GM08714 (cell line): ENCODE measurements at regions not wholly inside any gene's neighbourhood (a gene's known extent, or its start where the extent isn't known, plus 50 kb on each side); places are given as distances from the start of the nearest gene placed in this dataset.

Source experiments
- H3K4me3 ChIP-seq: fragments of 200-500 bp; sonication (Bioruptor generic); 2 replicates; pipeline ENCODE4 v1.5.1; 2014; ENCODE audit warnings: mild to moderate bottlenecking, low read length, inconsistent platforms
- ZNF274 ChIP-seq: IDR thresholded peaks from 2 replicates; pipeline ENCODE4 v1.6.1; 2012; ENCODE audit warnings: mild to moderate bottlenecking, low read depth, low read length

DNA sequence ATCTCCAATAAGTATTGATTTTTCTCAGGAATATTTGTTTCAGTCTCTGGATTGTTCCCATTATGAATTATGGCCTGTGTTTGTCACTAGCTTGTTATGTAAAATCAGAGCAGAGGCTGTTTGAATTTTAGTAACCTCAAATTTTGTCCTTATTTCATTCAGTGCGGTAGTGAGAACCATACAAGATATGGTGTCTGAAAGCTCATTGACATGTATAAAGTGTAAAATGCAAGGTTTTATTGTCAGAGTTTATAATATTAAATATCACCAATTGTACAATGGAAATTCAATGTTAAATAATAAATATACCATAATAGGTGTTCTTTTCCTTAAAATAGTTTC lies 353.3 kb upstream of the SYNCRIP start:
- no peak overlapping the region for H3K4me3 ChIP-seq
- no peak for TF ChIP-seq ZNF274

- H3K4me3 ChIP-seq, result no peak overlapping the region
- no peak for TF ChIP-seq ZNF274
Observed at GRCh38 chr6:85995339-85996033, 352.8 kb upstream of the SYNCRIP start.

GRCh38 chr6:85986681-85987080 lies 344.0 kb upstream of the SYNCRIP start:
- no peak overlapping the region for H3K4me3 ChIP-seq
- TF ChIP-seq ZNF274, result no peak

DNA sequence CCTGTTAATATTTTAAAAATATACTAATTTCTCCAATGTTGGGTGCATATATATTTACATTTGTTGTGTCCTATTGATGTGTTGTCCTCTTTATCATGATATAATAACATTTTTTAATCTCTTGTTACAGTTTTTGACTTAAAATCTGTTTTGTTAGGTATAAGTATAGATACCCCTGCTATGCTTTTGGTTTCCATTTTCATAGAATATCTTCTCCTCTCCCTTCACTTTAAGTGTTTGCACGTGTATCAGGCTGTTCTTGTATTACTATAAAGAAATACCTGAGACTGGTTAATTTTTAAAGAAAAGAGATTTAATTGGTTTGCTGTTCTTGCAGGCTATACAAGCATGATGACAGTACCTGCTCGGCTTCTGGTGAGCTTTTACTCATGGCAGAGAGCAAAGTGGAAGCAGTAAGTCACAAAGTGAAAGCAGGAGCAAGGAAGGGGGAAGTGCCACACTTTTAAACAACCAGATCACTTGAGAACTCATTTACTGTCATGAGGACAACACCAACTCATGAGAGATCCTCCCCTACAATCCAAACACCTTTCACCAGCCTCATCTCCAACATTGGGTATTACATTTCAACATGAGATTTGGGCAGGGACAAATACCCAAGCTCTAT lies 340.5 kb upstream of the SYNCRIP start:
- TF ChIP-seq ZNF274, result no peak
- no peak overlapping the region for H3K4me3 ChIP-seq

- no peak overlapping the region for H3K4me3 ChIP-seq
- no peak for TF ChIP-seq ZNF274
Observed at GRCh38 chr6:85977661-85978060, 335.0 kb upstream of the SYNCRIP start.

DNA sequence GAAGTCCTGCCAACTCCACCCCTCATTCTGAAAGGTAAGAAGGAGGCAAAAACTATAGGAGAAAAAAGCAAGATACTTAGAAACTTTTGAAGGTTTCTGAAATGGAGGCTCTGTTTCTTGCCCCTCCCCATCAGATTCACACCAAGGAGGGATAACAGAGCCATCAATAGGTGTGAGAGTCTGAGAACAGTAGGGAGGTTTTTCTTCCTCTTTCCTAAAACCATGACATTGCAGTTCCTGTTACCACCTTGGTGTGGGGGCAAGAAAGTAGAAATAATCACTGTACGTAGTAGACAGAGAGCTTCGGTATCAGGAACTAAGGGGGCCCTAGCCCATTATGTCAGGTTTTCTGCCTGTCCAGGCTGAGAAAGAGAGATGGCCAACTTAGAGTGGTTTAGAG lies 333.3 kb upstream of the SYNCRIP start:
- no peak for TF ChIP-seq ZNF274

GRCh38 chr6:85971238-85971637 lies 328.6 kb upstream of the SYNCRIP start:
- no peak overlapping the region for H3K4me3 ChIP-seq

More for the DNA sequence above, 333.3 kb upstream of the SYNCRIP start:
- H3K4me3 ChIP-seq, result no peak overlapping the region

DNA sequence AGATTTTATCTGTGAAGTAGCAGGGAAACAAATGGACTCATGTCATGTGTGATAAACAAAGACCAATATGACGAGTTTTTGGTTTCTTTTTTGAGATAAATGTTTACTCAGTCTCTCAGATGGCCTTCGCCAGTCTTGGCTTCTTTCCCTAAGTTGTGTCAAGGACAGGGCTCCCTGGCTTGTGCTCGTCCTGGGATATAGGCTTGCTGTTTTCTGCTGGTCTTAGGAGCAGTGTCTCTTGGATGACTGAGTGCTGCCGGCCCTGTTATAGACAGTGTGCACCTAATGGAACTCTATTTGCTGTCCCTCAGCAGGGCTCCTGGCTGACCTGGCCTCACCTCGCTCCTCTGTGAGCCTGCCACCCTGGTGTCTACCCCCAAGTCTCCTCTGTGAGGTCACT lies 324.1 kb upstream of the SYNCRIP start:
- TF ChIP-seq ZNF274, result no peak
- no peak overlapping the region for H3K4me3 ChIP-seq

More at GRCh38 chr6:85971238-85971637, 328.6 kb upstream of the SYNCRIP start:
- TF ChIP-seq ZNF274, result no peak

DNA sequence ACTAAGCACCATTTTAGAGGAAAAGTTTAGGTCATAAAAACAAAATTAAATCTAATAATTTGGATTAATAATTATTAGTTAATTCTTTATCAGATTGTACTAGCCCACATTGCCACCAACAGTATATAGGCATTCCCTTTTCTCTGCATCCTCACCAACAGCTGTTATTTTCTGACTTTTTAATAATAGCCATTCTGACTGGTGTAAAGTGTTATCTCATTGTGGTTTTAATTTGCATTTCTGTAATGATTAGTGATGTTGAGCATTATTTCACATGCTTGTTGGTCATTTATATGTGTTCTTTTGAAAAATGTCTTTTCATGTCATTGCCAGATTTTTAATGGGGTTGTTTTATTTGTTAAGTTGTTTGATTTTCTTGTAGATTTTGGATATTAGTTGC lies 319.1 kb upstream of the SYNCRIP start:
- H3K4me3 ChIP-seq, result no peak overlapping the region
- no peak for TF ChIP-seq ZNF274

- no peak for TF ChIP-seq ZNF274
- H3K4me3 ChIP-seq, result no peak overlapping the region
Observed at GRCh38 chr6:85961125-85961524, 318.4 kb upstream of the SYNCRIP start.

DNA sequence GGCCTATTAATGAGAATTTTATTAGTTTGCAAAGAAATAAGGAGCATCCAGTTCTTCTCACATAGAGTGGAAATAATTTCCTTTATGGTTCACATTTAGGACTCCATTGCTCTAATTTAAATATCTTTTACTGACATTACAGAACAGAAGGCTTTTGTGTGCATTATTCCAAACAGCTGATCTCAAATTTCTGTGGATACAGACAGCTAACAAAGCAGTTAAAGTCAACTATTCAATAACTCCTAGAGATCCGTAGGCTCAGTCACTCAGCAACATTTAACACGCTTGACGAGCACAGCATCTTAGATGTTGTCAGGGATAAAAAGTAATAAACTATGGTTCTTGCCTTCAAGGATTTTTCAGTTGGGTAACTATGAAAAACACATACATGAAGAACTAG lies 305.8 kb upstream of the SYNCRIP start:
- TF ChIP-seq ZNF274, result no peak
- no peak overlapping the region for H3K4me3 ChIP-seq

- no peak for TF ChIP-seq ZNF274
- no peak overlapping the region for H3K4me3 ChIP-seq
Observed at GRCh38 chr6:85945459-85946185, 302.9 kb upstream of the SYNCRIP start.

GRCh38 chr6:85944776-85945175 lies 302.1 kb upstream of the SYNCRIP start:
- H3K4me3 ChIP-seq, result no peak overlapping the region
- TF ChIP-seq ZNF274, result no peak

DNA sequence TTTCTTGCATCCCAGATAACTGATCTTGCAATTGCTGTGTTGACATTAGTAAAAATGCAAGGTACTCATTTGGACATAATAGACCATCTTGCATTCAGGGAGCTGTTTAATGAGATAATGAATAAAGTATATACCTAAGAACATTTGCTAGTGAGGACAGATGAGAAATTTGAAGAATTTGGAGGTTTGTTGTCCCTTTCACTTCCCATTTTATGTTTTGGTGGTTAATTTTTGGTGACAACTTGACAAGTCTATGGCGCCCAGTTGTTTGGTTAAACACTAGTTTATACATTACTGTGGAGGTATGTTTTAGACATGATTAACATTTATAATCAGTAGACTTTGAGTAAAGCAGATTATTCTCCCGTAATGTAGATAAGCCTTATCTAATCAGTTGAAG lies 300.2 kb upstream of the SYNCRIP start:
- H3K4me3 ChIP-seq, result no peak overlapping the region
- TF ChIP-seq ZNF274, result no peak

DNA sequence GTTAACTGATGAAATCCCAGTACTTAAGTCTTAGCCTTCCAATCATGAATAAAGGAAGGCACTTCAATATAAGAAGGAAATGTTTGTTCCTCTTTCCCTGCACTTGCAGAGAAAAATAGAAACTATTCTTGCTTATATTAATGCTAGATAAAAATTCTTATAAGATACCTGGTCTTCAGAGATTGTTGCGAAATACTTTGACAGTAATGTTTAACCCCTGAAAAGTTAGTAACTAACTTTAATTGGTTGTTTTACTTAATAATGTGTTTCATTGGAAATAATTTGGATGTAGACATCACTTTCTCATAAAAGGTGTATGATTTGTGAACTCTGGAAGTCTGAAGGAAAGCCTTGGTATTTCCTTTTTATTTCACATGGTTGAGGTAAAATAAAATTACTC lies 294.2 kb upstream of the SYNCRIP start:
- TF ChIP-seq ZNF274, result no peak
- no peak overlapping the region for H3K4me3 ChIP-seq
